ENCODE measurements at regions not wholly inside any gene's neighbourhood (a gene's known extent, or its start where the extent isn't known, plus 50 kb on each side); places are given as distances from the start of the nearest gene placed in this dataset.

GRCh38 chr5:96112703-96113102, 151.1 kb upstream of the ELL2 start:
- H3K4me2 ChIP-seq (ENCODE audit: low read length): no peak overlapping the region
- H4K20me1 ChIP-seq (ENCODE audit: insufficient read depth): no peaks in the 10 kb centered on the region
- no peaks in the 10 kb centered on the region for H3K27me3 ChIP-seq (ENCODE audit: insufficient read depth, low read length)
- H3K4me3 ChIP-seq (replicated peaks in 1 of 2; ENCODE audit: low read depth in 1 of 2, low read length in 2 of 2): no peak overlapping the region
- no peaks in the 10 kb centered on the region for H3K36me3 ChIP-seq (ENCODE audit: control insufficient read depth in 1 of 2, insufficient read depth in 2 of 2, low read length in 2 of 2)
- no peaks in the 10 kb centered on the region for H3K9me2 ChIP-seq (ENCODE audit: insufficient read depth)
- no peaks in the 10 kb centered on the region for H3K4me1 ChIP-seq (ENCODE audit: control insufficient read depth in 1 of 2, insufficient read depth in 2 of 2, low read length in 2 of 2)
- H3K9ac ChIP-seq (ENCODE audit: low read length): no peak overlapping the region
- DNase-seq (ENCODE audit: low read depth, low spot score) (no peak), ATAC-seq (no peak)
- BruUV-seq (replicated peaks): no TSS peak
- TF ChIP-seq CBX3 (IDR thresholded peaks at IDR 0.05; ENCODE audit: low read depth): no peak
- TF ChIP-seq JUND (IDR thresholded peaks at IDR 0.05): no peak
- no peak for TF ChIP-seq ZFX (IDR thresholded peaks at IDR 0.05)
- TF ChIP-seq EZH2 (IDR thresholded peaks at IDR 0.05): no peak
- no peak for TF ChIP-seq SRF (IDR thresholded peaks at IDR 0.05; ENCODE audit: low read depth)
- no peak for TF ChIP-seq ELF1 (IDR thresholded peaks at IDR 0.05; ENCODE audit: borderline replicate concordance, low read depth)
- no peak; the same call in 1 of the 2 replicates for TF ChIP-seq REST (IDR thresholded peaks at IDR 0.05; ENCODE audit: low read depth)
- TF ChIP-seq MAX (IDR thresholded peaks at IDR 0.05): no peak
- no peak for TF ChIP-seq YY1 (IDR thresholded peaks at IDR 0.05; ENCODE audit: extremely low read depth, insufficient replicate concordance, low read depth, low read length)
- TF ChIP-seq POLR2A (IDR thresholded peaks at IDR 0.05; ENCODE audit: borderline replicate concordance, extremely low read depth, insufficient read depth, insufficient read length): no peak
- no peak for TF ChIP-seq ATF3 (IDR thresholded peaks at IDR 0.05)
- TF ChIP-seq SP1 (IDR thresholded peaks at IDR 0.05; ENCODE audit: low read depth): no peak
- TF ChIP-seq RAD21 (IDR thresholded peaks at IDR 0.05; ENCODE audit: low read depth): no peak
- no peak for TF ChIP-seq ZBTB33 (IDR thresholded peaks at IDR 0.05; ENCODE audit: extremely low read depth, insufficient replicate concordance, low read length)
- intact Hi-C loops (cut with micrococcal nuclease): no loop called here
- H3K27ac ChIP-seq (ENCODE audit: low read depth, low read length): no peak overlapping the region
- RAD21 ChIA-PET (ENCODE audit: low non-redundant PET in 1 of 2, low total read pairs in 2 of 2, uncharacterized antibody in 2 of 2, unreplicated experiment in 2 of 2): no interaction called here
- no peak overlapping the region for H2AFZ ChIP-seq (ENCODE audit: low read depth, low read length, poor library complexity, severe bottlenecking)
- H3K9me3 ChIP-seq (ENCODE audit: control insufficient read depth in 1 of 2, insufficient read depth in 1 of 2, low read depth in 1 of 2, low read length in 2 of 2): no peaks in the 10 kb centered on the region
- CTCF ChIA-PET: no interaction called here
- POLR2A ChIA-PET: no interaction called here
- no peaks in the 10 kb centered on the region for H3K79me2 ChIP-seq (ENCODE audit: insufficient read depth, low read length)

Data from HCT116 (cell line).